ENCODE measurements at regions not wholly inside any gene's neighbourhood (a gene's known extent, or its start where the extent isn't known, plus 50 kb on each side); places are given as distances from the start of the nearest gene placed in this dataset.

- no peak overlapping the region for H3K27ac ChIP-seq
Measured at GRCh38 chr7:38112075-38112474, 66.0 kb upstream of the STARD3NL start.

GRCh38 chr7:38120076-38120475 lies 58.0 kb upstream of the STARD3NL start:
- no peak for TF ChIP-seq ZFX (IDR thresholded peaks at IDR 0.05; ENCODE audit: borderline replicate concordance)
- TF ChIP-seq CTCF (IDR thresholded peaks at IDR 0.05) = no peak
- H3K27ac ChIP-seq = no peak overlapping the region

More at GRCh38 chr7:38112075-38112474, 66.0 kb upstream of the STARD3NL start:
- TF ChIP-seq CTCF (IDR thresholded peaks at IDR 0.05) (no peak), ZFX (IDR thresholded peaks at IDR 0.05; ENCODE audit: borderline replicate concordance) (no peak)

- TF ChIP-seq CTCF (IDR thresholded peaks at IDR 0.05) (no peak), ZFX (IDR thresholded peaks at IDR 0.05; ENCODE audit: borderline replicate concordance) (no peak)
- no peak overlapping the region for H3K27ac ChIP-seq
Measured at GRCh38 chr7:38122501-38122900, 55.5 kb upstream of the STARD3NL start.

GRCh38 chr7:38123494-38123893 lies 54.6 kb upstream of the STARD3NL start:
- no peak for TF ChIP-seq ZFX (IDR thresholded peaks at IDR 0.05; ENCODE audit: borderline replicate concordance)
- no peak overlapping the region for H3K27ac ChIP-seq

GRCh38 chr7:38127216-38128207 lies 50.5 kb upstream of the STARD3NL start:
- TF ChIP-seq CTCF (IDR thresholded peaks at IDR 0.05) = no peak
- no peak for TF ChIP-seq ZFX (IDR thresholded peaks at IDR 0.05; ENCODE audit: borderline replicate concordance)

More at GRCh38 chr7:38127216-38128207, 50.5 kb upstream of the STARD3NL start:
- no peak overlapping the region for H3K27ac ChIP-seq

All from 22Rv1 (cell line).